H1 (cell line): ENCODE measurements at regions not wholly inside any gene's neighbourhood (a gene's known extent, or its start where the extent isn't known, plus 50 kb on each side); places are given as distances from the start of the nearest gene placed in this dataset.

Experiments
- CTCF ChIA-PET: fragments of 300-600 bp; sonication (Branson Sonifier 250); formaldehyde crosslinking; loops from one replicate; lab custom pipeline; 2021; ENCODE audit not compliant: partially characterized antibody; lab: Charles Lee
- POLR2A ChIA-PET: fragments of 300-600 bp; sonication (Branson Sonifier 250); formaldehyde crosslinking; loops from one replicate; lab custom pipeline; 2021; ENCODE audit warnings: inconsistent platforms; ENCODE audit not compliant: partially characterized antibody; lab: Charles Lee
- DNase-seq, 2 experiments: peaks; one replicate each; pipeline versions ENCODE4 v3.0.0 to v3.0.0-alpha.2; 2010 to 2022; ENCODE audit warnings: low spot score in 2 of 2, low read depth in 1 of 2, mixed read lengths in 1 of 2
- FAIRE-seq: peaks from 2 replicates; lab custom pipeline; 2011; peaks lifted over from hg19 to GRCh38; lab: Jason Lieb, UNC
- H2AFZ ChIP-seq: 2 replicates; pipeline ENCODE4 v1.8.1; 2012; ENCODE audit warnings: low read length, inconsistent platforms
- H2AK5ac ChIP-seq: 2 replicates; pipeline ENCODE4 v1.6.1; 2013; ENCODE audit warnings: low read depth, low read length
- H2BK120ac ChIP-seq: replicated peaks from 2 replicates; pipeline ENCODE3; 2013; ENCODE audit warnings: low read depth, low read length, inconsistent platforms
- H2BK12ac ChIP-seq: 2 replicates; pipeline ENCODE4 v1.6.1; 2013; ENCODE audit warnings: low read depth, low read length
- H2BK15ac ChIP-seq: 2 replicates; pipeline ENCODE4 v1.6.1; 2013; ENCODE audit warnings: low read length
- H2BK20ac ChIP-seq: 2 replicates; pipeline ENCODE4 v1.6.1; 2013; ENCODE audit warnings: low read length
- H2BK5ac ChIP-seq: 2 replicates; pipeline ENCODE4 v1.6.1; 2013; ENCODE audit warnings: low read depth, low read length
- H3K14ac ChIP-seq: 2 replicates; pipeline ENCODE4 v1.6.1; 2013; ENCODE audit warnings: inconsistent platforms; ENCODE audit not compliant: insufficient read length
- H3K18ac ChIP-seq: 2 replicates; pipeline ENCODE4 v1.6.1; 2013; ENCODE audit warnings: low read length; ENCODE audit errors: extremely low read depth
- H3K23ac ChIP-seq: 2 replicates; pipeline ENCODE4 v1.6.1; 2013; ENCODE audit warnings: inconsistent platforms; ENCODE audit not compliant: insufficient read length
- H3K23me2 ChIP-seq: 2 replicates; pipeline ENCODE4 v1.6.1; 2013; ENCODE audit warnings: low read depth, low read length
- H3K27ac ChIP-seq: 2 replicates; pipeline ENCODE4 v1.6.1; 2011; ENCODE audit warnings: low read depth, low read length, inconsistent platforms
- H3K27me3 ChIP-seq, 4 experiments: replicated peaks in 1 of 4; 1 replicate in 1 of 4; 2 replicates in 3 of 4; pipeline versions ENCODE4 v1.6.1 to v1.8.1; 2011 to 2013; ENCODE audit warnings: low read length in 3 of 4, mild to moderate bottlenecking in 3 of 4, inconsistent platforms in 2 of 4, mixed read lengths in 2 of 4, moderate library complexity in 1 of 4; ENCODE audit not compliant: control insufficient read depth in 3 of 4, insufficient read depth in 3 of 4; ENCODE audit errors: extremely low read depth in 1 of 4
- H3K36me3 ChIP-seq, 4 experiments: 2 replicates each; pipeline versions ENCODE4 v1.6.1 to v1.8.1; 2011 to 2013; ENCODE audit warnings: mild to moderate bottlenecking in 4 of 4, low read length in 3 of 4, moderate library complexity in 2 of 4, control low read depth in 1 of 4, inconsistent platforms in 1 of 4; ENCODE audit not compliant: insufficient read depth in 4 of 4, control insufficient read depth in 2 of 4
- H3K4ac ChIP-seq: replicated peaks from 2 replicates; pipeline ENCODE3; 2013; ENCODE audit warnings: low read length, low read depth, mixed read lengths, inconsistent platforms; ENCODE audit not compliant: insufficient read length
- H3K4me1 ChIP-seq, 4 experiments: replicated peaks in 1 of 4; 1 replicate in 1 of 4; 2 replicates in 3 of 4; pipeline versions ENCODE4 v1.6.1 to v1.8.1; 2011 to 2013; ENCODE audit warnings: low read length in 3 of 4, inconsistent platforms in 2 of 4, mixed read lengths in 1 of 4; ENCODE audit not compliant: insufficient read depth in 4 of 4, control insufficient read depth in 3 of 4
- H3K4me2 ChIP-seq, 2 experiments: 2 replicates each; pipeline versions ENCODE4 v1.6.1 to v1.8.1; 2011 to 2013; ENCODE audit warnings: low read depth in 2 of 2, low read length in 2 of 2, control low read depth in 1 of 2, inconsistent platforms in 1 of 2, mild to moderate bottlenecking in 1 of 2; ENCODE audit not compliant: insufficient read depth in 1 of 2
- H3K4me3 ChIP-seq, 4 experiments: fragments of 200-600, 300-600 bp in 1 of 4; sonication (generic), shearing (Covaris generic), sonication (Bioruptor Twin) in 1 of 4; 2 replicates each; pipeline versions ENCODE4 v1.5.1 to v1.8.1; 2011 to 2016; ENCODE audit warnings: low read length in 4 of 4, low read depth in 3 of 4, control low read depth in 2 of 4, inconsistent platforms in 2 of 4, mild to moderate bottlenecking in 2 of 4, mixed read lengths in 1 of 4, moderate library complexity in 1 of 4; ENCODE audit not compliant: insufficient read depth in 2 of 4; ENCODE audit errors: extremely low read depth in 1 of 4
- H3K56ac ChIP-seq: replicated peaks from 2 replicates; pipeline ENCODE3; 2013; ENCODE audit warnings: low read depth, mild to moderate bottlenecking, mixed read lengths, low read length, inconsistent platforms; ENCODE audit not compliant: insufficient read length
- H3K79me1 ChIP-seq: 2 replicates; pipeline ENCODE4 v1.6.1; 2013; ENCODE audit warnings: low read depth, low read length, control low read depth
- H3K79me2 ChIP-seq, 2 experiments: 2 replicates each; pipeline versions ENCODE4 v1.6.1 to v1.8.1; 2012 to 2013; ENCODE audit warnings: low read length in 2 of 2, mild to moderate bottlenecking in 2 of 2, inconsistent platforms in 1 of 2; ENCODE audit not compliant: insufficient read depth in 2 of 2, control insufficient read depth in 1 of 2
- H3K9ac ChIP-seq, 4 experiments: replicated peaks in 1 of 4; 1 replicate in 1 of 4; 2 replicates in 3 of 4; pipeline versions ENCODE4 v1.6.1 to v1.8.1; 2011 to 2013; ENCODE audit warnings: low read depth in 3 of 4, low read length in 3 of 4, control low read depth in 2 of 4, mild to moderate bottlenecking in 2 of 4, moderate library complexity in 2 of 4, inconsistent platforms in 1 of 4; ENCODE audit errors: extremely low read depth in 1 of 4
- H3K9me3 ChIP-seq, 2 experiments: 2 replicates each; pipeline versions ENCODE4 v1.6.1 to v1.8.1; 2012 to 2013; ENCODE audit warnings: mild to moderate bottlenecking in 2 of 2, moderate library complexity in 2 of 2, control low read depth in 1 of 2, inconsistent platforms in 1 of 2, low read depth in 1 of 2, low read length in 1 of 2, mixed read lengths in 1 of 2; ENCODE audit not compliant: insufficient read depth in 2 of 2
- H4K20me1 ChIP-seq, 2 experiments: replicated peaks in 1 of 2; 2 replicates each; pipeline versions ENCODE3 to v1.8.1; 2011 to 2013; ENCODE audit warnings: inconsistent platforms in 2 of 2, low read length in 2 of 2, mild to moderate bottlenecking in 1 of 2; ENCODE audit not compliant: insufficient read depth in 2 of 2, control insufficient read depth in 1 of 2
- H4K5ac ChIP-seq: 2 replicates; pipeline ENCODE4 v1.6.1; 2013; ENCODE audit warnings: low read length, low read depth, mixed read lengths, inconsistent platforms; ENCODE audit not compliant: insufficient read length
- H4K8ac ChIP-seq: 2 replicates; pipeline ENCODE4 v1.8.0; 2013; ENCODE audit warnings: mild to moderate bottlenecking, moderate library complexity, low read length, inconsistent platforms; ENCODE audit not compliant: insufficient read depth; ENCODE audit errors: extremely low read depth
- H4K91ac ChIP-seq: replicated peaks from 2 replicates; pipeline ENCODE3; 2013; ENCODE audit warnings: low read length, mixed read lengths, inconsistent platforms; ENCODE audit not compliant: insufficient read length
- ASH2L ChIP-seq: fragments of 200-600, 300-600 bp; sonication (generic); IDR thresholded peaks from one replicate; pipeline ENCODE4 v1.7.1; 2017; ENCODE audit warnings: low read length
- ATF3 ChIP-seq: IDR thresholded peaks from 2 replicates; pipeline ENCODE4 v1.6.1; 2011; ENCODE audit warnings: low read depth, mild to moderate bottlenecking, low read length; ENCODE audit not compliant: insufficient read depth
- BACH1 ChIP-seq: IDR thresholded peaks from 2 replicates; pipeline ENCODE4 v1.6.1; 2012; ENCODE audit warnings: low read length, improper control_type of control experiment
- CREB1 ChIP-seq: IDR thresholded peaks from 2 replicates; pipeline ENCODE4 v1.6.1; 2012; ENCODE audit warnings: inconsistent platforms
- JUN ChIP-seq: IDR thresholded peaks from 2 replicates; pipeline ENCODE4 v1.6.1; 2011; ENCODE audit warnings: low read depth, mild to moderate bottlenecking, improper control_type of control experiment, low read length
- KDM1A ChIP-seq: fragments of 200-600, 300-600 bp; sonication (generic); IDR thresholded peaks from 2 replicates; pipeline ENCODE4 v1.7.1; 2016; ENCODE audit warnings: mild to moderate bottlenecking, low read length, borderline replicate concordance
- KDM5A ChIP-seq: fragments of 200-600 bp; IDR thresholded peaks from 2 replicates; pipeline ENCODE4 v1.7.1; 2012; ENCODE audit warnings: mild to moderate bottlenecking, low read length, inconsistent platforms, mixed read lengths
- POLR2A ChIP-seq, 2 experiments: IDR thresholded peaks; 1 replicate in 1 of 2; 2 replicates in 1 of 2; pipeline ENCODE4 v1.6.1; 2011; ENCODE audit warnings: low read depth in 2 of 2, low read length in 2 of 2, mild to moderate bottlenecking in 2 of 2; ENCODE audit errors: control extremely low read depth in 1 of 2
- POU5F1 ChIP-seq: IDR thresholded peaks from 2 replicates; pipeline ENCODE4 v1.6.1; 2011; ENCODE audit warnings: low read depth, mild to moderate bottlenecking, low read length, moderate library complexity
- SAP30 ChIP-seq: fragments of 300-600 bp; sonication (generic); IDR thresholded peaks from 2 replicates; pipeline ENCODE4 v1.7.1; 2012; ENCODE audit warnings: low read length, moderate library complexity, mild to moderate bottlenecking, inconsistent platforms; ENCODE audit not compliant: insufficient read depth, insufficient replicate concordance
- SP2 ChIP-seq: IDR thresholded peaks from 2 replicates; pipeline ENCODE4 v1.6.1; 2012; ENCODE audit warnings: mild to moderate bottlenecking, low read length, inconsistent platforms
- TBP ChIP-seq: IDR thresholded peaks from 2 replicates; pipeline ENCODE4 v1.6.1; 2011; ENCODE audit warnings: low read depth, low read length, improper control_type of control experiment
- ZNF274 ChIP-seq: IDR thresholded peaks from 2 replicates; pipeline ENCODE4 v1.7.0; 2012; ENCODE audit warnings: low read length, borderline replicate concordance; ENCODE audit errors: extremely low read depth

GRCh38 chr2:126429103-126429502 lies 226.9 kb upstream of the GYPC start:
- FAIRE-seq, result no peak
- no peaks in the 10 kb centered on the region for H3K9me3 ChIP-seq
- H3K79me2 ChIP-seq, result no peaks in the 10 kb centered on the region
- POLR2A ChIA-PET, result no interaction called here
- H3K9ac ChIP-seq, result no peak overlapping the region
- no peaks in the 10 kb centered on the region for H3K79me1 ChIP-seq
- H2AFZ ChIP-seq, result no peak overlapping the region
- H4K20me1 ChIP-seq, result no peaks in the 10 kb centered on the region
- no peak overlapping the region for H3K56ac ChIP-seq
- H2BK20ac ChIP-seq, result no peak overlapping the region
- H3K36me3 ChIP-seq, result no peaks in the 10 kb centered on the region
- TF ChIP-seq ATF3 (no peak), POLR2A (IDR thresholded peaks at IDR 0.05; ENCODE audit: control extremely low read depth in 1 of 2, low read depth in 2 of 2, low read length in 2 of 2) (no peak), KDM5A (no peak), ZNF274 (no peak), CREB1 (no peak), SAP30 (no peak), ASH2L (no peak), KDM1A (no peak), BACH1 (no peak), JUN (no peak), TBP (no peak), SP2 (no peak), POU5F1 (no peak)
- H4K5ac ChIP-seq, result no peak overlapping the region
- H3K23me2 ChIP-seq, result no peaks in the 10 kb centered on the region
- no peak overlapping the region for H4K8ac ChIP-seq
- H2BK5ac ChIP-seq, result no peak overlapping the region
- H3K4ac ChIP-seq, result no peak overlapping the region
- H3K4me1 ChIP-seq, result no peaks in the 10 kb centered on the region
- H2AK5ac ChIP-seq, result no peak overlapping the region
- no peak overlapping the region for H3K4me3 ChIP-seq
- no peak overlapping the region for H3K23ac ChIP-seq
- no peak overlapping the region for H2BK12ac ChIP-seq
- H2BK120ac ChIP-seq, result no peak overlapping the region
- no peaks in the 10 kb centered on the region for H3K27me3 ChIP-seq
- no peak overlapping the region for H4K91ac ChIP-seq
- no peak for DNase-seq
- H3K4me2 ChIP-seq, result no peak overlapping the region
- CTCF ChIA-PET, result interaction anchor here (1.3 kb wide), 1 partner anchor 30 kb away, joined by 4 read pairs; no protein-coding TSS in a partner anchor
- H2BK15ac ChIP-seq, result no peak overlapping the region
- H3K18ac ChIP-seq, result no peak overlapping the region
- no peak overlapping the region for H3K27ac ChIP-seq
- H3K14ac ChIP-seq, result no peak overlapping the region
